Thymus (tissue), 11 donors: ENCODE measurements at regions not wholly inside any gene's neighbourhood (a gene's known extent, or its start where the extent isn't known, plus 50 kb on each side); places are given as distances from the start of the nearest gene placed in this dataset.
A peak's percentile ranks its signal among the peaks of the same experiment; 100 is the strongest.

Experiments used
- DNase-seq, 9 donors: peaks; one replicate each; pipeline ENCODE4 v3.0.0-alpha.2; 2013; ENCODE audit warnings: low spot score in 9 of 9, low read depth in 6 of 9, missing footprints in 1 of 9
- H3K27ac ChIP-seq, 2 donors: one replicate each; pipeline ENCODE4 v1.5.1; 2013; ENCODE audit warnings: control low read depth in 1 of 2, low read depth in 1 of 2, low read length in 1 of 2, mild to moderate bottlenecking in 1 of 2, moderate library complexity in 1 of 2
- H3K27me3 ChIP-seq, 2 donors: one replicate each; pipeline ENCODE4 v1.5.1; 2013; ENCODE audit warnings: low read length in 1 of 2; ENCODE audit not compliant: control insufficient read depth in 2 of 2, insufficient read depth in 1 of 2
- H3K36me3 ChIP-seq, 2 donors: one replicate each; pipeline ENCODE4 v1.5.1; 2013; ENCODE audit warnings: low read length in 1 of 2, mild to moderate bottlenecking in 1 of 2, moderate library complexity in 1 of 2; ENCODE audit not compliant: control insufficient read depth in 2 of 2, insufficient read depth in 2 of 2
- H3K4me1 ChIP-seq, 2 donors: one replicate each; pipeline ENCODE4 v1.5.1; 2013; ENCODE audit warnings: low read length in 2 of 2; ENCODE audit not compliant: control insufficient read depth in 2 of 2, insufficient read depth in 2 of 2
- H3K4me3 ChIP-seq, 2 donors: one replicate each; pipeline ENCODE4 v1.5.1; 2013; ENCODE audit warnings: low read length in 2 of 2, control low read depth in 1 of 2, mild to moderate bottlenecking in 1 of 2
- H3K9me3 ChIP-seq, 2 donors: one replicate each; pipeline ENCODE4 v1.5.1; 2013; ENCODE audit warnings: low read length in 1 of 2, mild to moderate bottlenecking in 1 of 2; ENCODE audit not compliant: control insufficient read depth in 2 of 2, insufficient read depth in 1 of 2
- WGBS: extraction: QIAGEN DNeasy Blood & Tissue Kit; methylation state at CpG from one replicate; pipeline ENCODE4 v1.1.7; 2013; 5-methylcytosine and 5-hydroxymethylcytosine counted together
- donor health status: healthy.

DNA sequence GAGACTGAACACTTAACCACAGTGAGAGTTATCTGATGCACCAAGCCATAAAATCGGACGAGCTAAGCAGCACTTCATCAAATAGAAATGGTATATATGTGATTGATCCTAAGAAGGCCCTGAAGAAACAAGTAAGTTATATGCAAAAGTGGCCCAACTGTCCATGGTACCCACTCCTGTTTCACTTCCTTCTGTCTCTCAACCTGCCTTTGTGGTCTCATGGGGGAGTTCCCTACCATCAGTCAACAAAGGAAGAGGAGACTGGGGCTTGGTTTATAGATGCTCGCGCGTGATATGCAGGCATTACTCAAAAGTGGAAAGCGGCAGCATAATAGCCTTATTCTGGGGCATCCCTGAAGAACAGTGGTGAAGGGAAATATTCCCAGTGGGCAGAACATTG lies 543.9 kb upstream of the ADGRL4 start:
- H3K4me3 ChIP-seq, result no peak overlapping the region
- no peak for DNase-seq
- H3K36me3 ChIP-seq, result no peaks in the 10 kb centered on the region
- WGBS, result 94% methylated on average over 6 of the region's 6 CpGs
- H3K4me1 ChIP-seq, result no peaks in the 10 kb centered on the region
- H3K9me3 ChIP-seq, result no peaks in the 10 kb centered on the region
- no peaks in the 10 kb centered on the region for H3K27me3 ChIP-seq
- H3K27ac ChIP-seq, result no peak overlapping the region

DNA sequence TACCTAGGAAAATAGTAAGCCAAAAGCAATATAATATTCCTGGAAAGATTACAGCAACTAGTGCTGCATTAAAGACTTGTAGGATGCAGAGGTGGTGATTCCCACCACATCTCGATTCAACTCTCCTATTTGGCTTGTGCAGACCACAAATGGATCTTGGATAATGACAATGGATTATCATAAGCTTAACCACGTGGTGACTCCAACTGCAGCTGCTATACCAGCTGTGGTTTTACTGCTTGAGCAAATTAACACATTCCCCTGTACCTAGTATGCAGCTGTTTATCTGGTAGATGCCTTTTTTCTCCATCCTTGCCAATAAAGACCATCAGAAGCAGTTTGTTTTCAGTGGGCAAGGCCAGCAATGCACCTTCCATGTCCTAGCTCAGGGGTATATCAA lies 542.7 kb upstream of the ADGRL4 start:
- Histone ChIP-seq H3K36me3 (no peaks in the 10 kb centered on the region), H3K27me3 (no peaks in the 10 kb centered on the region), H3K4me3 (no peak overlapping the region), H3K4me1 (no peaks in the 10 kb centered on the region), H3K9me3 (no peaks in the 10 kb centered on the region), H3K27ac (no peak overlapping the region)
- WGBS, result 75% methylated on average over 2 of the region's 2 CpGs
- DNase-seq, result no peak

DNA sequence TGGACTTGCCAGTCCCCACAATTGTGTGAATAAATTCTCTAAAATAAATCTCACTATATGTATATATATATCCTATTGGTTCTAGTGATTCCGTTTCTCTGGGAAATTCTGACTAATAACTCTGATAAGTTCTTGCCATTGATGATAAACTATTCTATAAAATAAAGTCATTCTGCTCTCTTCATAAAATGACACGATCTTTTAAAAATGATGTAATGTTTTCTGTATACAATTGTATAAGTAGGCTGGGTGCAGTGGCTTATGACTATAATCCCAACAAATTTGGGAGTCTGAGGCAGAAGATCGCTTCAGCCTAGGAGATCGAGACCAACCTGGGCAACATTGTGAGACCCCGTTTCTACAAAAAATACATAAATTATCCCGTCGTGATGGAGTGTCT lies 541.0 kb upstream of the ADGRL4 start:
- WGBS, result 96% methylated on average over 7 of the region's 7 CpGs
- H3K4me3 ChIP-seq, result no peak overlapping the region
- H3K27ac ChIP-seq, result no peak overlapping the region
- no peaks in the 10 kb centered on the region for H3K27me3 ChIP-seq
- no peaks in the 10 kb centered on the region for H3K9me3 ChIP-seq
- no peaks in the 10 kb centered on the region for H3K36me3 ChIP-seq
- DNase-seq, result no peak
- H3K4me1 ChIP-seq, result no peaks in the 10 kb centered on the region

DNA sequence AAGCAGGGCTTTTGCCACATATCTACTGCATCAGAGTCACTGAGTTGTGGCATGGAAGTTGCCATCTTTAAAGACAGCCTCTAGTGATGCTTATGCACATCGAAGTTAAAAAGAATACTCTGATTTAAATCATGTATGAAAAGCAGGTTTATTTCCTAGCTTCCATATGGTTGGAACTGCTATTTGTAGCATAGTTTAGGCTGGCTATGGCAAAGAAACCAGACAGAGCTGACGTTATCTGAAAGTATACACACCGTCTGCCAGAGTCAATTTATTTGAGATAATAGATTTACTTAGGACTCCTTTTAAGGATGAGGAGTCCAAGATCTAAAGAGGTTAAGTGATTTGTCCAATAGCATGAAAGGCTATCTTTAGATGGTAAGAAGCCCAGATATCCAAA lies 536.9 kb upstream of the ADGRL4 start:
- DNase-seq, result no peak
- Histone ChIP-seq H3K4me1 (no peaks in the 10 kb centered on the region), H3K27me3 (no peaks in the 10 kb centered on the region), H3K36me3 (no peaks in the 10 kb centered on the region), H3K27ac (no peak overlapping the region), H3K9me3 (no peaks in the 10 kb centered on the region), H3K4me3 (no peak overlapping the region)
- 93% methylated on average over 3 of the region's 3 CpGs for WGBS

DNA sequence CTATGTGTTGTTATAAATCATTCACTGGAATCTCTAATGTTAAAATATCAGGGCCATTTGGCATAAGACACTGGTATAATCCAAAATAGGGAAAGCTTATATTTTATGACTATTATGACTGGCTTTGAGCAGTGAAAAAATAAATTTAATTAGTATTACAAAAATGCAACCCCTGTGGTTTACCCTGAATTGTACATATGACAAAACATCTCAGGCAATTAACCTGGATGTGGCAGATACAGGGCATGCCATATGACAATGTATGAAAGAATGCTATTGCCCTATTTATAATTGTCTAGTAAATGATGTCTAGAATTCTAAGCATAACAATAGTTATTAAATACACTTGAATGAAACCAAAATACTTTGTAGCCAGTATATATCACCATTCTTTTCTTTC lies 532.5 kb upstream of the ADGRL4 start:
- no peak for DNase-seq
- Histone ChIP-seq H3K4me3 (no peak overlapping the region), H3K27ac (no peak overlapping the region), H3K9me3 (no peaks in the 10 kb centered on the region), H3K27me3 (no peaks in the 10 kb centered on the region), H3K36me3 (no peaks in the 10 kb centered on the region), H3K4me1 (no peaks in the 10 kb centered on the region)

DNA sequence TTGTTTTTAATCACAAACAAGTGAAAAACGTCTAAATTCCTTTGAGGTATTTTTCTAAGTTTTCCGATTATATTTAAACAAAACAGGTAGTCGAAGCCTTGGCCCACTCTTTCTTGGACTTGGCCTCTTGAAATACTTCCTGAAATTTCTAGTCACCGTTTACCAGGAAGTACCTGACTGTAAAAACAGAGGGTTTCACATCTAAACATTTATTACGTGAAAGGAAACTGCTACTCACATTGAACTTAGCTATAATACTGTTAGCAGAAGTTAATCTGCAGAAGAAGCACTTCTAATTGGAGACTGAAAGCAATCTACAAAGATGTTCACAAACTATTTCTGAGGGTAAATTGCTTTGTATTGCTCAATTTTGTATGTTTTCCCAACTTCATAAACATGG lies 526.0 kb upstream of the ADGRL4 start:
- no peaks in the 10 kb centered on the region for H3K4me1 ChIP-seq
- WGBS, result 27% methylated on average over 5 of the region's 5 CpGs
- H3K4me3 ChIP-seq, result no peak overlapping the region
- no peaks in the 10 kb centered on the region for H3K27me3 ChIP-seq
- DNase-seq, result peak in 1 of 9 donors; percentile 13
- H3K27ac ChIP-seq, result no peak overlapping the region
- no peaks in the 10 kb centered on the region for H3K9me3 ChIP-seq
- no peaks in the 10 kb centered on the region for H3K36me3 ChIP-seq

DNA sequence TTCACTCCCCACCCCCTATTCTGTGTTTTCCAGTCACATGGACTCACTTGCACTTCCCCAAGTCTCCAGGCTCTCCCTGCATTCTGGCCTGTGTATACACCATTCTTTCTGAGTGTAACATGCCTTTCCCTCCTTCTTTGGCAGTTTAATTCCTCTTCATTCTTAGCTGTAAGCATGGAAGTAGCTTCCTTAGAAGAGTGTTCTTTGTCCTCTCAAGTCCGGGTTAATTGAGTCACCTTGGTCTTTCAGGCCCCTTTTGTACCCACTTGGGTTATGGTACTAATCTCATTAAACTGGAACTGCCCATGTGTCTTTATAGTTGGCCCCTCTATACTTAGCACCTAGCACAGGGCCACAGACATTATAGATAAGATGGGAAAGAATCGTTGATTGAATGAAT lies 525.3 kb upstream of the ADGRL4 start:
- Histone ChIP-seq H3K4me3 (no peak overlapping the region), H3K27me3 (no peaks in the 10 kb centered on the region), H3K36me3 (no peaks in the 10 kb centered on the region), H3K9me3 (no peaks in the 10 kb centered on the region), H3K27ac (no peak overlapping the region), H3K4me1 (no peaks in the 10 kb centered on the region)
- no peak for DNase-seq
- 92% methylated on average over 2 of the region's 2 CpGs for WGBS

DNA sequence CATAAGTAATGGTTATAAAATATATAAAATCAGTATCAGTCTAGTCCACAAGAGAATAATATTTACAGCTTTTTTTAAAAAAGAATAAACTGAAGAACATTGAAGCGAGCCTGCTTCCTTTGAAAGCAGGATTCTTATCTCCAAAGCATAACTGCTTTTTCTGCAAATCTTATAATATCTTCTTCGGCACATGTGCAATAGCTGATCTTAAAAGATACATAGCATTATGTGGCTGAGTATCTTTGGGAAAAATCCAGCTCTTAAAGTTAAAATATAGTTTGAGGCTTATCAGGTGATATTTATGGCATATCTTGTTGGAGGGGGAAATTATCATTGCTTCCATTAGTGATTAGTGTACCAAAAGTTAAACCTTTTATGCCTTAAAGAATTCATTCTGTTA lies 523.9 kb upstream of the ADGRL4 start:
- no peak overlapping the region for H3K27ac ChIP-seq
- no peak for DNase-seq
- 92% methylated on average over 2 of the region's 2 CpGs for WGBS

DNA sequence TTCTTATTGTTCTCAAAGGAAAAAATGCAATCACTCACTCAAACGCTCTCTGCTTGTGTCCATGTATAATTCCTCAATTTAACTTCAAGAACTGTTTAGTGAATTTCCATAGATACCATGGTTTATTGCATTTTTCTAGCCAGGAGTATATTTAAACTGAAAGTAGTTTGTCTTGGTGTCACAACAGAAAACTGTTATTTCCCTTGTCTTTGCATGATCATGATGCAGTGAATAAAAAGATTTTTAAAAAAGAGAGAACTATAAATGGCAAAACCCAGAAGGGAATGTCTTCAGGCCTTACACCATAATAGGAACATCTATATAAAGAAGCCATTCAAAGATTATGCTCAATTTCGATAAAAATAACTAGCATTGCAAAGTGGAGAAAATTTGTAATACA lies 523.5 kb upstream of the ADGRL4 start:
- no peaks in the 10 kb centered on the region for H3K27me3 ChIP-seq
- no peaks in the 10 kb centered on the region for H3K9me3 ChIP-seq
- no peak overlapping the region for H3K4me3 ChIP-seq
- H3K36me3 ChIP-seq, result no peaks in the 10 kb centered on the region
- 92% methylated on average over 2 of the region's 2 CpGs for WGBS
- no peak for DNase-seq
- no peak overlapping the region for H3K27ac ChIP-seq
- H3K4me1 ChIP-seq, result no peaks in the 10 kb centered on the region

More for the DNA sequence above, 523.9 kb upstream of the ADGRL4 start:
- no peaks in the 10 kb centered on the region for H3K27me3 ChIP-seq
- no peaks in the 10 kb centered on the region for H3K4me1 ChIP-seq
- H3K9me3 ChIP-seq, result no peaks in the 10 kb centered on the region
- H3K4me3 ChIP-seq, result no peak overlapping the region
- H3K36me3 ChIP-seq, result no peaks in the 10 kb centered on the region

DNA sequence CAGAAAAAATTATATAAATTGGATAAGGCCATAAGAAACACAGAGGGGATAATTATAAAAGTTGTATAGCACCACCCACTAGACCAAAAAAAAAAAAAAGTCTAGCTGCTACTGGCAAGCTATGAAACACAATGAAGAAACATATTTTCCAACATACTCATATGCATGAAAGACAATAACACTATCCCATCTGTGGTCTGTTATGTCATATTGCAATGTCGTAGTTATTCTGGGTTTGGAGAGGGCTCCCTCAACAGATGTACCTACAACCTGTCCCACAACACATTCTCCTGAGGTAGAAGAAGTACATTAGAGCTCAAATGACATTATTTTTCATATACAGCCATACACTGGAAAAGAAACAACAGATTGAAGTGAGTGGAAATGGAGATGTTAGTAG lies 517.6 kb upstream of the ADGRL4 start:
- Histone ChIP-seq H3K4me3 (no peak overlapping the region), H3K4me1 (no peaks in the 10 kb centered on the region), H3K27ac (no peak overlapping the region), H3K9me3 (no peaks in the 10 kb centered on the region), H3K36me3 (no peaks in the 10 kb centered on the region), H3K27me3 (no peaks in the 10 kb centered on the region)
- WGBS, result 94% methylated on average over 1 of the region's 1 CpG
- no peak for DNase-seq
